ENCODE measurements at regions not wholly inside any gene's neighbourhood (a gene's known extent, or its start where the extent isn't known, plus 50 kb on each side); places are given as distances from the start of the nearest gene placed in this dataset.

DNA sequence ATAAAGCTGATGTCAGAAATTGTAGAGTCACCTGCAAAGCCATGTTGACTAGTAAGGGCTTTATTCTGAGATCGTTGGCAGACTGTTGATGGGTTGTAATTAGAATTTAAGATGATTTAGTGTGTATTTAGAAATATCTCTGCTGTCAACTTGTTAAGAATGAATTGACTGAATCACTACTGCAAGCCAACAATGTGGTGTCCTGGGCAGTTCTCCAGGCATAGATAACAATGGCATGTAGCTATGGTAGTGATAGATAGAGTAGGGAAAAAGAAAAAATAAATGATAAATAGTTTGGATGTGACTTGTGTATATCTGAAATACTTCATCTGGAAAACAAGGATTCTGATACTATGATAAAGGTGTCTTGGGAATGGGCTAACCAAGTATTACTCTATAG is 640.2 kb downstream of the ARL4A start:
- TF ChIP-seq POLR2A (IDR thresholded peaks at IDR 0.05; ENCODE audit: low read depth, low read length) (no peak), TAF1 (IDR thresholded peaks at IDR 0.05; ENCODE audit: borderline replicate concordance, low read depth, low read length) (no peak)

Measured in GM12892 (cell line).